Dermis blood vessel endothelial cell (primary cell): ENCODE measurements at regions not wholly inside any gene's neighbourhood (a gene's known extent, or its start where the extent isn't known, plus 50 kb on each side); places are given as distances from the start of the nearest gene placed in this dataset.
"Not testable (repeated sequence)": the region's sequence is repeated elsewhere in the genome, so short reads cannot be mapped to it uniquely, and the experiment has no call there.

Experiments used
- DNase-seq: peaks from one replicate; pipeline ENCODE4 v3.0.0; 2010

GRCh38 chr15:93413745-93414144 lies 324.7 kb upstream of the RGMA start:
- no peak for DNase-seq

GRCh38 chr15:93399121-93399520 lies 310.1 kb upstream of the RGMA start:
- DNase-seq, result no peak

- no peak for DNase-seq
These were observed 300.2 kb upstream of the RGMA start for GRCh38 chr15:93389211-93389610.

GRCh38 chr15:93384886-93385285 lies 295.9 kb upstream of the RGMA start:
- no peak for DNase-seq

GRCh38 chr15:93382200-93382820 lies 293.3 kb upstream of the RGMA start:
- no peak for DNase-seq

DNA sequence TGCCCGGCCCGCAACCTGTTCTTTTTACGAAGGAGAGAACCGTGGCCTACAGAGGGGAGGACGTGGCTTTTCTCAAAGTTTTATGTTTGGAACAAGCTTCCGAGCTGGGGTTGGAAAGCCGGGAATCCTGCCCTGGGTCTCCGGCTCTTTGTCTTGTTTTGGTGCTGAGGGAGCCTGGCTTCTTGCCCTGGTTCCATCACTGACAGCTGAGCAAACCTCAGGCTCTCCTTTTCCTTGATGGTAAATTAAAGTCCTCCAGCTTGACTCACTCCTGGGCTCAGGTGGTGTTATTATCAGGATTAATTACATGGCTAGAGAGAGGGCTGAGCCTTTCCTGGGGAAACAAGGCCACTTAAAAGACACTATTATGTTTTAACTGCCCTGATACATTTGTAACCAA lies 289.5 kb upstream of the RGMA start:
- no peak for DNase-seq

DNA sequence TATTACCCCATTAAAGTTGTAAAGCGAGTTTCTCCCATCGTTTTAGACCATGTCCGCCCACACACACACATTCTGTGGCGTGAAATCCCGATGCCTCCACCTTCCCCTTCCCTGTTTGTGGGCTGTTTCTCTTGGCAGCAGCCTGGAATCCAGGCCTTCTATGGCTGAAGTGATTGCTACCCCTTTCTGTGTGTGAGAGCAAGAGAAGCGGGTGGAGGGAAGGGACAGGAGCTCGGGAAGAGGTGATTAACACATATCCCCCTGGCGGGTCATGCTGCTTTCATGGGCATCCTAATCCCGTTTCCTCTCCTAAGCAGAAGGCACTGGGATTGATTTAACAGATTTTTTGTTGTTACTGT lies 283.8 kb upstream of the RGMA start:
- DNase-seq, result no peak

GRCh38 chr15:93372208-93372864 lies 283.3 kb upstream of the RGMA start:
- no peak for DNase-seq

DNA sequence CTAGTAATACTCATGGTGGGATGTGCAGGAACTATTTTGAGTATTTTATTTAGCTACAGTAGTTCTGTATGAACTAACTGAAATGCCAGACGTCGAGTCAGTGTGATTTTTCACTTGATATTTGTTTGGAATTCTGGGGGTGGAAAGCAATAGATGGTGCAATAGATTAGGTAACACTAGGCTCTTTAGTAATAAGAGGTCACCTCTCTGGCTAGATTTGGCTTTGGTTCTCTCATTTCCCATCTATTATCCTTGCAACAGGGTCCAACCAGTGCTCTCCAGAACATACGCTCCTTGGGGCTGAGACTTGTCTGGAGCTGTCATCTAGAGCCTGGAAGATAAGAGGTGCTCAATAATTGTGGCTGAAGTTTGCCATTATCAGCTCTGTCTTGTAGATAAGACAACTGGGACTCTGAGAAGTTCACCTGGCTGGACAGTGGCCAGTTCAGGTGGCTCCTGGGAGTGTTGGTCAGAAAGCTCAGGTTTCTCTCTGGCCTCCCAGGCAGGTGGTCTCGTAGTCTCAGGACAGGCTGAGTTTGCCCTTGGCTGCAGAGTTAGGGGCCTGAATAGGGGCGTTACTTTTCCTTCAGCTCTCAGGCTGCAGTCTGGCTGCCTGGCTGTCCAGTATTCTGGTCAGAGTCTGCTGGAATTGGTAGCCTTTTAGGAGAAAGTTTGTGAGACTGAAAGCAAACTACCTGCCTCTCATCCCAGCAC lies 277.5 kb upstream of the RGMA start:
- no peak for DNase-seq

- DNase-seq, result no peak
These were observed 273.8 kb upstream of the RGMA start for GRCh38 chr15:93362821-93363220.

GRCh38 chr15:93362203-93362602 lies 273.2 kb upstream of the RGMA start:
- DNase-seq, result no peak

- DNase-seq, result no peak
These were observed 272.7 kb upstream of the RGMA start for GRCh38 chr15:93361703-93362102.

DNA sequence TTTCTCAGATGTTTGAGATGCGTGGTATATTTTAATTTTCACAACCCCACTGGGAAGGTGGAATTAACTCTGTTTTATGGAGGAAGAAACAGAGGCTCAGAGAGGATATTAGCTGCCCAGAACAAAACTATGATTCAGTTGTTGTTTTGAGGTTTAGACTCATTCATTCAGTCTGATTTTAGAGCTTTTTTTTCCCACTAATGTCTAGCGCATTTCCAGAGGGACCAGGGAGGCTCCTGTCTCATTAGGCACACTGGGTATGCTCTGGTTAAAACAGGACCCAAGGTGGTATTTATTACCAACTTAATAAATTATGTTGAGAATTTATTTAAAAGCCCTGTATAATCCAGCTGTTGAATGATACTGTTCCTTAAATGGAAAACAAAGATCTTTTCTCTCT lies 272.0 kb upstream of the RGMA start:
- no peak for DNase-seq

DNA sequence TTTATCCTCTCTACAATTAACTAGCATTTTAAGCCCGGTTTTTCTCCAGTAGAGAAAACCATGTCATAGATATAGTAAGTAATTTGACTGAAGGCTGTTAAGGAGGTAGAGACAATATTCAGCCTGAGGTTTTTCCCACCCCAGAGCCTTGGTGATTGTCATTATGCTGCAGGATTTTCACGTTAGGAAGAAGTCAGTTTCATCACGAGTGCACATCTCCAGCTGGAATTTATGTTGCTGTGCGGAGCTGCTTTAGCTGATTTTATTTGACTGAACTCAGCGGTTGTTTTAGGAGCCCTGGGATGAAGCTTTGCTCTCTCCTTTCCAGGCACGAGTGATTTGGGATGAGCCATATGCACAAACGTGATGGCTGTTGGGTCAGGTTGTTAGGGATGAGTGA lies 271.3 kb upstream of the RGMA start:
- DNase-seq, result no peak

GRCh38 chr15:93359425-93360131 lies 270.6 kb upstream of the RGMA start:
- DNase-seq, result no peak

DNA sequence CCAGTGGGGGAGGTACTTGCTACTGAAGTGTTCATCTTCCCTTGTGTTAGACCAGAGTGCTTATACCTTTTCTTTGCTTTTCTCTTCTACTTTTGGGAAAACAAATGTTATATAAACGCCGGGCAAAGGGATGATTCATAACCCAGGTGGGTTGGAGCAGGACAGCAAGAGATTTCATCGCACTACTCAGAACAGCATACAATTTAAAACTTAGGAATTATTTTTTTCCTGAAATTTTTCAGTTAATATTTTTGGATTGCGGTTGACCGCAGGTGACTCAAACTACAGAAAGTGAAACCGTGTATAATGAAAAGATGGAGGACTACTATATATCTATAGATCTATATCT lies 270.0 kb upstream of the RGMA start:
- DNase-seq, result no peak

- no peak for DNase-seq
These were observed 269.4 kb upstream of the RGMA start for GRCh38 chr15:93358166-93359059.

GRCh38 chr15:93348711-93349545 lies 259.9 kb upstream of the RGMA start:
- no peak for DNase-seq

GRCh38 chr15:93347986-93348385 lies 259.0 kb upstream of the RGMA start:
- no peak for DNase-seq

GRCh38 chr15:93345981-93346380 lies 257.0 kb upstream of the RGMA start:
- DNase-seq, result no peak

DNA sequence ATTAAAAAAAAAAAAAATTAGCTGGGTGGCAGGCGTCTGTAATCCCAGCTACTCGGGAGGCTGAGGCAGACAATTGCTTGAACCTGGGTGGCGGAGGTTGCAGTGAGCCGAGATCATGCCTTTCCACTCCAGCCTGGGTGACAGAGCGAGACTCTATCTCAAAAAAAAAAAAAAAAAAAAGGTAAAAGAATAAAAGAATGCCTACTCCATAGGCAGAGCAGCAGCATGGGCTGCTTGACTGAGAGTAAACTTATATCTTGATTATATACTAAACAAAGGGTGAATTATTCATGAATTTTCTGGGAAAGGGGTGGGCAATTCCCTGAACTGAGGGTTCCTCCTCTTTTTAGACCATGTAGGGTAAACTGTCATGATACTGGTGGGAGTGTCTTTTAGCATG lies 254.4 kb upstream of the RGMA start:
- not testable (repeated sequence) for DNase-seq

- no peak for DNase-seq
These were observed 252.2 kb upstream of the RGMA start for GRCh38 chr15:93341164-93341563.
